ENCODE measurements at regions not wholly inside any gene's neighbourhood (a gene's known extent, or its start where the extent isn't known, plus 50 kb on each side); places are given as distances from the start of the nearest gene placed in this dataset.

- peaks cover 23% of the 10 kb centered on the region for H3K9me3 Mint-ChIP-seq
These were observed 129.2 kb downstream of the ETAA1 start for GRCh38 chr2:67526283-67526682.

DNA sequence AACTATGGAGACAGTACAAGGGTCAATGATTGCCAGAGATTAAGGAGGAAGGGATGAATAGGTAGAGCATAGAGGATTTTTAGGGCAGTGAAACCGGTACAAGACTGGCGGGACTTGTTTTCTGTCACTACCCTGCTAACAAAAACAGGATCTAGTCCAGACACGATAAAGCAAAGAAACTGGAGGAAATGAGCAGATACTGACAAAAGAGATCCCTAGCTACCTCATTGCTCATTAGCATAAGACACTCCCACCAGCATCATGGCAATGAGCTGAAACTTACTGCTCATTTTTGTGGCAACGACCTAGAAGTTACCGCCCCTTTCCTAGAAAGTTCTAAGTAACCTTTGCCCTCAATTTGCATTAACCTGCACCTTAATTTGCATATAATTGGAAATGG lies 131.2 kb downstream of the ETAA1 start:
- H3K4me1 Mint-ChIP-seq, result peaks cover 11% of the 10 kb centered on the region
- POLR2A ChIA-PET, result no interaction called here
- H3K4me3 Mint-ChIP-seq, result no peak overlapping the region
- H3K27ac Mint-ChIP-seq, result no peak overlapping the region
- DNase-seq (ENCODE audit: low spot score), result no peak
- peaks cover 3% of the 10 kb centered on the region; the same call in 1 of the 2 replicates for H3K36me3 Mint-ChIP-seq
- peaks cover 23% of the 10 kb centered on the region for H3K9me3 Mint-ChIP-seq
- ATAC-seq, result no peak
- no peaks in the 10 kb centered on the region; the same call in 1 of the 2 replicates for H3K27me3 Mint-ChIP-seq (ENCODE audit: low read depth)
- CTCF ChIA-PET, result no interaction called here
- TF ChIP-seq, protein P1, sequence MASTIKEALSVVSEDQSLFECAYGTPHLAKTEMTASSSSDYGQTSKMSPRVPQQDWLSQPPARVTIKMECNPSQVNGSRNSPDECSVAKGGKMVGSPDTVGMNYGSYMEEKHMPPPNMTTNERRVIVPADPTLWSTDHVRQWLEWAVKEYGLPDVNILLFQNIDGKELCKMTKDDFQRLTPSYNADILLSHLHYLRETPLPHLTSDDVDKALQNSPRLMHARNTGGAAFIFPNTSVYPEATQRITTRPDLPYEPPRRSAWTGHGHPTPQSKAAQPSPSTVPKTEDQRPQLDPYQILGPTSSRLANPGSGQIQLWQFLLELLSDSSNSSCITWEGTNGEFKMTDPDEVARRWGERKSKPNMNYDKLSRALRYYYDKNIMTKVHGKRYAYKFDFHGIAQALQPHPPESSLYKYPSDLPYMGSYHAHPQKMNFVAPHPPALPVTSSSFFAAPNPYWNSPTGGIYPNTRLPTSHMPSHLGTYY (CRISPR knock-in tag; IDR thresholded peaks at IDR 0.05), result no peak
- TF ChIP-seq ATF3 (CRISPR knock-in tag; conservative IDR thresholded peaks at IDR 0.05) (no peak), CREB1 (CRISPR knock-in tag; IDR thresholded peaks at IDR 0.05) (no peak), IRF1 (CRISPR knock-in tag; IDR thresholded peaks at IDR 0.05) (no peak), ZNF317 (CRISPR knock-in tag; IDR thresholded peaks at IDR 0.05; ENCODE audit: borderline replicate concordance, low read depth) (no peak), TP53 (CRISPR knock-in tag; IDR thresholded peaks at IDR 0.05) (no peak), ZNF219 (CRISPR knock-in tag; IDR thresholded peaks at IDR 0.05; ENCODE audit: borderline replicate concordance) (no peak), ZMAT4 (CRISPR knock-in tag; IDR thresholded peaks at IDR 0.05) (no peak), JAZF1 (CRISPR knock-in tag; IDR thresholded peaks at IDR 0.05) (no peak), ZNF416 (CRISPR knock-in tag; IDR thresholded peaks at IDR 0.05) (no peak)
- TF ChIP-seq, protein P2, sequence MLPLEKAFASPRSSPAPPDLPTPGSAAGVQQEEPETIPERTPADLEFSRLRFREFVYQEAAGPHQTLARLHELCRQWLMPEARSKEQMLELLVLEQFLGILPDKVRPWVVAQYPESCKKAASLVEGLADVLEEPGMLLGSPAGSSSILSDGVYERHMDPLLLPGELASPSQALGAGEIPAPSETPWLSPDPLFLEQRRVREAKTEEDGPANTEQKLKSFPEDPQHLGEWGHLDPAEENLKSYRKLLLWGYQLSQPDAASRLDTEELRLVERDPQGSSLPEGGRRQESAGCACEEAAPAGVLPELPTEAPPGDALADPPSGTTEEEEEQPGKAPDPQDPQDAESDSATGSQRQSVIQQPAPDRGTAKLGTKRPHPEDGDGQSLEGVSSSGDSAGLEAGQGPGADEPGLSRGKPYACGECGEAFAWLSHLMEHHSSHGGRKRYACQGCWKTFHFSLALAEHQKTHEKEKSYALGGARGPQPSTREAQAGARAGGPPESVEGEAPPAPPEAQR (CRISPR knock-in tag; IDR thresholded peaks at IDR 0.05), result no peak

More at GRCh38 chr2:67526283-67526682, 129.2 kb downstream of the ETAA1 start:
- DNase-seq (ENCODE audit: low spot score) (no peak), ATAC-seq (no peak)
- Mint-ChIP-seq H3K36me3 (peaks cover 3% of the 10 kb centered on the region; the same call in 1 of the 2 replicates), H3K4me1 (peaks cover 11% of the 10 kb centered on the region), H3K27me3 (ENCODE audit: low read depth) (no peaks in the 10 kb centered on the region), H3K27ac (no peak overlapping the region), H3K4me3 (no peak overlapping the region)
- CTCF ChIA-PET, result no interaction called here
- POLR2A ChIA-PET, result no interaction called here
- TF ChIP-seq ZNF121 (CRISPR knock-in tag; IDR thresholded peaks at IDR 0.05) (no peak), FOXK1 (CRISPR knock-in tag; IDR thresholded peaks at IDR 0.05) (no peak), ZNF423 (CRISPR knock-in tag; IDR thresholded peaks at IDR 0.05) (no peak), ZNF219 (CRISPR knock-in tag; IDR thresholded peaks at IDR 0.05; ENCODE audit: borderline replicate concordance) (no peak), RELA (CRISPR knock-in tag; IDR thresholded peaks at IDR 0.05; ENCODE audit: borderline replicate concordance) (no peak), ZNF317 (CRISPR knock-in tag; IDR thresholded peaks at IDR 0.05; ENCODE audit: borderline replicate concordance, low read depth) (no peak), CDX4 (CRISPR knock-in tag; IDR thresholded peaks at IDR 0.05; ENCODE audit: borderline replicate concordance) (no peak), HMGXB4 (CRISPR knock-in tag; IDR thresholded peaks at IDR 0.05) (no peak), NR3C1 (CRISPR knock-in tag; conservative IDR thresholded peaks at IDR 0.05; ENCODE audit: low read depth) (no peak), JUN (CRISPR knock-in tag; IDR thresholded peaks at IDR 0.05) (no peak), GTF2I (CRISPR knock-in tag; conservative IDR thresholded peaks at IDR 0.05) (no peak), NR2C2 (CRISPR knock-in tag; IDR thresholded peaks at IDR 0.05) (no peak)
- TF ChIP-seq, protein P2 (CRISPR knock-in tag; IDR thresholded peaks at IDR 0.05), result no peak
- TF ChIP-seq, protein P3, sequence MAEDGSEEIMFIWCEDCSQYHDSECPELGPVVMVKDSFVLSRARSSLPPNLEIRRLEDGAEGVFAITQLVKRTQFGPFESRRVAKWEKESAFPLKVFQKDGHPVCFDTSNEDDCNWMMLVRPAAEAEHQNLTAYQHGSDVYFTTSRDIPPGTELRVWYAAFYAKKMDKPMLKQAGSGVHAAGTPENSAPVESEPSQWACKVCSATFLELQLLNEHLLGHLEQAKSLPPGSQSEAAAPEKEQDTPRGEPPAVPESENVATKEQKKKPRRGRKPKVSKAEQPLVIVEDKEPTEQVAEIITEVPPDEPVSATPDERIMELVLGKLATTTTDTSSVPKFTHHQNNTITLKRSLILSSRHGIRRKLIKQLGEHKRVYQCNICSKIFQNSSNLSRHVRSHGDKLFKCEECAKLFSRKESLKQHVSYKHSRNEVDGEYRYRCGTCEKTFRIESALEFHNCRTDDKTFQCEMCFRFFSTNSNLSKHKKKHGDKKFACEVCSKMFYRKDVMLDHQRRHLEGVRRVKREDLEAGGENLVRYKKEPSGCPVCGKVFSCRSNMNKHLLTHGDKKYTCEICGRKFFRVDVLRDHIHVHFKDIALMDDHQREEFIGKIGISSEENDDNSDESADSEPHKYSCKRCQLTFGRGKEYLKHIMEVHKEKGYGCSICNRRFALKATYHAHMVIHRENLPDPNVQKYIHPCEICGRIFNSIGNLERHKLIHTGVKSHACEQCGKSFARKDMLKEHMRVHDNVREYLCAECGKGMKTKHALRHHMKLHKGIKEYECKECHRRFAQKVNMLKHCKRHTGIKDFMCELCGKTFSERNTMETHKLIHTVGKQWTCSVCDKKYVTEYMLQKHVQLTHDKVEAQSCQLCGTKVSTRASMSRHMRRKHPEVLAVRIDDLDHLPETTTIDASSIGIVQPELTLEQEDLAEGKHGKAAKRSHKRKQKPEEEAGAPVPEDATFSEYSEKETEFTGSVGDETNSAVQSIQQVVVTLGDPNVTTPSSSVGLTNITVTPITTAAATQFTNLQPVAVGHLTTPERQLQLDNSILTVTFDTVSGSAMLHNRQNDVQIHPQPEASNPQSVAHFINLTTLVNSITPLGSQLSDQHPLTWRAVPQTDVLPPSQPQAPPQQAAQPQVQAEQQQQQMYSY (CRISPR knock-in tag; IDR thresholded peaks at IDR 0.05), result no peak
